ENCODE measurements at regions not wholly inside any gene's neighbourhood (a gene's known extent, or its start where the extent isn't known, plus 50 kb on each side); places are given as distances from the start of the nearest gene placed in this dataset.

DNA sequence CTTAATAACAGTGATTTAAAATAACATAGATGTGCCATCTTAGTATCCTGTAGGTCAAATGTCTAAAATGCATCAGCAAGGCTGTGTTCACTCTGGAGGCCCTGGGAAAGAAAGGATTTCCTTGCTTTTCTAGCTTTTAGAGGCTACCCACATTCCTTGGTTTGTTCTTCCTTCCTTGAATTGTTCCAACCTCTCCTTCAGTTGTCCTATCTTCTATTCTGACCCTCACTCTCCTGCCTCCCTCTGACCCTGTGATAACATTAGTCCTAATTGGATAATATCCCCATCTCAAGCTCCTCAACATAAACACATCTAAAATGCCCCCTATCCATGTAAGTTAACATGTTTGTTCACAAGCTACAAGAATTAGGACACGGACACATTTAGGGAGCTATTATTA, 733.5 kb downstream of the SOCS6 start:
- no peak overlapping the region for H3K4me3 ChIP-seq (ENCODE audit: low read depth in 1 of 2, low read length in 2 of 2)
- H3K9me3 ChIP-seq (ENCODE audit: control insufficient read depth in 1 of 2, low read length in 2 of 2) = no peaks in the 10 kb centered on the region
- H3K27ac ChIP-seq (ENCODE audit: low read length) = no peak overlapping the region
- H3K27me3 ChIP-seq (ENCODE audit: low read depth, low read length) = no peaks in the 10 kb centered on the region
- no peaks in the 10 kb centered on the region for H3K36me3 ChIP-seq (ENCODE audit: control insufficient read depth in 1 of 2, insufficient read depth in 2 of 2, low read length in 2 of 2)
- no peaks in the 10 kb centered on the region for H3K4me1 ChIP-seq (ENCODE audit: control insufficient read depth in 1 of 2, insufficient read depth in 2 of 2, low read length in 2 of 2)

DNA sequence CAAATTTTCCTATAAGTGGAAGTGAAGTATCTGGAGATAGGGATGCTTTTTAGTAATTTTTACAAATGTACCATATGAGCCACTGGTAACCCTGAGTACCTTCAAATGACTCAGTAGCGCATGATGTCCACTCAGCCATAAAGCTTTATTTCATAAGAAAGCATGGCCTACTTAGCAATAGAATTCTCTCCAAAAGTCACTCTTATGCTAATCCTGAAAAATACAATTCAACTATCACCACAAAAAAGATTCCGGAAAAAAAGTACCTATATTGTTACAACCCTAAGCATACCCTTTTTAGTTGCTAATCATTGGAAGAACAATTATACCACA, 732.2 kb downstream of the SOCS6 start:
- Histone ChIP-seq H3K4me1 (ENCODE audit: control insufficient read depth in 1 of 2, insufficient read depth in 2 of 2, low read length in 2 of 2) (no peaks in the 10 kb centered on the region), H3K9me3 (ENCODE audit: control insufficient read depth in 1 of 2, low read length in 2 of 2) (peaks cover 0 to 2% of the 10 kb centered on the region in 2 donors), H3K4me3 (ENCODE audit: low read depth in 1 of 2, low read length in 2 of 2) (no peak overlapping the region), H3K36me3 (ENCODE audit: control insufficient read depth in 1 of 2, insufficient read depth in 2 of 2, low read length in 2 of 2) (no peaks in the 10 kb centered on the region), H3K27me3 (ENCODE audit: low read depth, low read length) (no peaks in the 10 kb centered on the region), H3K27ac (ENCODE audit: low read length) (no peak overlapping the region)

DNA sequence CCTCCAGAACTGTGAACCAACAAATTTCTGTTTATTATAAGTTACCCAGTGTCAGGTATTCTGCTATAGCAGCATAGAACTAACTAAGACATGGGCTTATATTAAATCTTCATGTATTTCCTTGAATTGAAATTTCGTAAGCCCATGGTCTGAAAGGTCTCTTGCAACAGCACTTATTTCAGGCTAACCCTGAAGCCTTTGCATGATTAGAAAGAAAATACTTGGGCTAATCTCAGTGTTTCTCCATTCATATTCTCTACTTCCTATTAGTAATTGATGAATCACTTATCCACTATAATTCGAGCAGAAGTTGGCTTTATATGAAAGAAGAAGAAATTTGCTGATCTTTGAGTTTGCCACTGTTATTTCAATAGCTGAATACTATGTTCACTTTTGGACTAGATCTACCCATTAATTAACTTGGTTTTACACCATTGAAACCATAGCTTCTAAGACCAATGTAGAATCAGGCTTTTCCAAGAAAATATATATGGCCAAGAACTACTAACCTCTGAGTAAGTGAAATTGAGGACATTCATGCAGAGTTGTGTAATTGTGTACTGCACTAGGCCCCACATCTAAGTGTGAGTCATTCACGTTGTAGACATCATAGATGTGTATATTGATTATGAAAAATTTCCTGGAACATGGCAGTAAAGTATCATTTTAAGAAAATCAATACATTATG, 731.6 kb downstream of the SOCS6 start:
- Histone ChIP-seq H3K36me3 (ENCODE audit: control insufficient read depth in 1 of 2, insufficient read depth in 2 of 2, low read length in 2 of 2) (no peaks in the 10 kb centered on the region), H3K9me3 (ENCODE audit: control insufficient read depth in 1 of 2, low read length in 2 of 2) (peaks cover 0 to 2% of the 10 kb centered on the region in 2 donors), H3K27me3 (ENCODE audit: low read depth, low read length) (no peaks in the 10 kb centered on the region), H3K4me3 (ENCODE audit: low read depth in 1 of 2, low read length in 2 of 2) (no peak overlapping the region), H3K27ac (ENCODE audit: low read length) (no peak overlapping the region), H3K4me1 (ENCODE audit: control insufficient read depth in 1 of 2, insufficient read depth in 2 of 2, low read length in 2 of 2) (no peaks in the 10 kb centered on the region)

DNA sequence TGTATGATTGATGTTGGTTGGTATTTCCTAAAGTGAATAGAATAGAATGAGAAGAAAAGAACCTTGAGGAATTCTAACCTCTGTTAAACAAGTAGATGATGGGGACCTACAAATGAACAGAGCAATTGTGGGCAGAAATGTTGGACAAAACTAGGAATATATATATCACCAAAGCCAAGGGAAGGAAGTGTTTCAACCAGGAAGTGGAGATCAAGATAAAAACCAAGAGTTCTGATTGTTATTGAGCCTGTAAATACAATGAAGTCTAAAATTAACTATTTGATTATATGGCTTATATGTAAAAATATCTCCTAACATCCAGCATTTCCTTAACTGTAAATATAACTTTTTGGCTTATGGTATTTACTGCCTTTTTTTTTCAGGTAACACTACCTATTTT, 730.0 kb downstream of the SOCS6 start:
- H3K27me3 ChIP-seq (ENCODE audit: low read depth, low read length) = no peaks in the 10 kb centered on the region
- no peak overlapping the region for H3K27ac ChIP-seq (ENCODE audit: low read length)
- H3K4me3 ChIP-seq (ENCODE audit: low read depth in 1 of 2, low read length in 2 of 2) = no peak overlapping the region
- no peaks in the 10 kb centered on the region for H3K36me3 ChIP-seq (ENCODE audit: control insufficient read depth in 1 of 2, insufficient read depth in 2 of 2, low read length in 2 of 2)
- H3K4me1 ChIP-seq (ENCODE audit: control insufficient read depth in 1 of 2, insufficient read depth in 2 of 2, low read length in 2 of 2) = no peaks in the 10 kb centered on the region
- peaks cover 0 to 2% of the 10 kb centered on the region in 2 donors for H3K9me3 ChIP-seq (ENCODE audit: control insufficient read depth in 1 of 2, low read length in 2 of 2)

GRCh38 chr18:71012789-71013188, 723.9 kb downstream of the SOCS6 start:
- Histone ChIP-seq H3K27ac (ENCODE audit: low read length) (no peak overlapping the region), H3K27me3 (ENCODE audit: low read depth, low read length) (no peaks in the 10 kb centered on the region), H3K4me1 (ENCODE audit: control insufficient read depth in 1 of 2, insufficient read depth in 2 of 2, low read length in 2 of 2) (no peaks in the 10 kb centered on the region), H3K9me3 (ENCODE audit: control insufficient read depth in 1 of 2, low read length in 2 of 2) (peaks cover 0 to 2% of the 10 kb centered on the region in 2 donors), H3K4me3 (ENCODE audit: low read depth in 1 of 2, low read length in 2 of 2) (no peak overlapping the region), H3K36me3 (ENCODE audit: control insufficient read depth in 1 of 2, insufficient read depth in 2 of 2, low read length in 2 of 2) (no peaks in the 10 kb centered on the region)

DNA sequence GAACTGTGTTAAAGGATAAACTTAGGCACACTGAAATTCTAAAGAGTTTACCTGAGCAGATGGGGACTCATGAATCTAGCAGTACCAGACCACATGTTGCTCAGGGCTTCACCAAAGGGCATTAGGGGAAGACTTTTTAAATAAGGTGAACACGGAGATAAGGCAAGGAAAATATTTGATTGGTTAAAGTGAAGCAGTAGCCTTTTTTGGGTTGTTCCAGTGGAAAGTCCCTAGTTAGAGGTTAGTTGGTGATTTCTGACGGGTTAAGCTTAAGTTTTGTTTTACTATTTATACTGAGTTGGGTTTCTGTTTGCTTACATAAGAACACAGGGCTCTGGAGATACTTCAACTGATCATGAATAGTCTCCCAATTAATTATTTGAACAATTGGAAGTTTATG, 722.5 kb downstream of the SOCS6 start:
- no peak overlapping the region for H3K4me3 ChIP-seq (ENCODE audit: low read depth in 1 of 2, low read length in 2 of 2)
- no peaks in the 10 kb centered on the region for H3K27me3 ChIP-seq (ENCODE audit: low read depth, low read length)

GRCh38 chr18:71008257-71008656, 719.4 kb downstream of the SOCS6 start:
- H3K9me3 ChIP-seq (ENCODE audit: control insufficient read depth in 1 of 2, low read length in 2 of 2) = no peaks in the 10 kb centered on the region
- H3K36me3 ChIP-seq (ENCODE audit: control insufficient read depth in 1 of 2, insufficient read depth in 2 of 2, low read length in 2 of 2) = no peaks in the 10 kb centered on the region
- no peaks in the 10 kb centered on the region for H3K4me1 ChIP-seq (ENCODE audit: control insufficient read depth in 1 of 2, insufficient read depth in 2 of 2, low read length in 2 of 2)
- no peaks in the 10 kb centered on the region for H3K27me3 ChIP-seq (ENCODE audit: low read depth, low read length)
- H3K27ac ChIP-seq (ENCODE audit: low read length) = no peak overlapping the region
- no peak overlapping the region for H3K4me3 ChIP-seq (ENCODE audit: low read depth in 1 of 2, low read length in 2 of 2)

More for the DNA sequence above, 722.5 kb downstream of the SOCS6 start:
- H3K4me1 ChIP-seq (ENCODE audit: control insufficient read depth in 1 of 2, insufficient read depth in 2 of 2, low read length in 2 of 2) = no peaks in the 10 kb centered on the region
- no peaks in the 10 kb centered on the region for H3K9me3 ChIP-seq (ENCODE audit: control insufficient read depth in 1 of 2, low read length in 2 of 2)
- H3K27ac ChIP-seq (ENCODE audit: low read length) = no peak overlapping the region
- no peaks in the 10 kb centered on the region for H3K36me3 ChIP-seq (ENCODE audit: control insufficient read depth in 1 of 2, insufficient read depth in 2 of 2, low read length in 2 of 2)

GRCh38 chr18:71001597-71001996, 712.8 kb downstream of the SOCS6 start:
- no peak overlapping the region for H3K4me3 ChIP-seq (ENCODE audit: low read depth in 1 of 2, low read length in 2 of 2)
- no peaks in the 10 kb centered on the region for H3K4me1 ChIP-seq (ENCODE audit: control insufficient read depth in 1 of 2, insufficient read depth in 2 of 2, low read length in 2 of 2)
- no peaks in the 10 kb centered on the region for H3K9me3 ChIP-seq (ENCODE audit: control insufficient read depth in 1 of 2, low read length in 2 of 2)
- H3K27me3 ChIP-seq (ENCODE audit: low read depth, low read length) = no peaks in the 10 kb centered on the region
- no peaks in the 10 kb centered on the region for H3K36me3 ChIP-seq (ENCODE audit: control insufficient read depth in 1 of 2, insufficient read depth in 2 of 2, low read length in 2 of 2)
- no peak overlapping the region for H3K27ac ChIP-seq (ENCODE audit: low read length)

DNA sequence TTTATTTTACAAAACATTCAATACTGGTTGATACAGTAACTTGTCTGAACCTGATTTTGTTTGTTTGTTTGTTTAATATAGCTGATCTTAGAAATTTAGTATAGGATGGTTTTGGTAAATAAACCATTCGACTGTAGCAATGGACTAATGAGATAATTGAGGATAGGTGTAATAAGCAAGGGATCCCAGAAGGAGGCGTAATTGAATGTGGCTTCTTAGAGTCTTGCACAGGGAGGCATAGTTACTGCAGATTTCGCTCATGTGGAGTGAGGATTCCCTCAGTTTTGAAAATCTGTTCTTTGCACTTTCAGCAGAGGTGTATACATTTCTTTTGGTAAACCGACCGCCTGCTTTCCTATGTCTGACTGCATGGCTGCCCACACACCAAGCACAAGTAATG, 709.6 kb downstream of the SOCS6 start:
- no peaks in the 10 kb centered on the region for H3K4me1 ChIP-seq (ENCODE audit: control insufficient read depth in 1 of 2, insufficient read depth in 2 of 2, low read length in 2 of 2)
- no peak overlapping the region for H3K4me3 ChIP-seq (ENCODE audit: low read depth in 1 of 2, low read length in 2 of 2)
- no peaks in the 10 kb centered on the region for H3K36me3 ChIP-seq (ENCODE audit: control insufficient read depth in 1 of 2, insufficient read depth in 2 of 2, low read length in 2 of 2)
- H3K9me3 ChIP-seq (ENCODE audit: control insufficient read depth in 1 of 2, low read length in 2 of 2) = no peaks in the 10 kb centered on the region
- H3K27me3 ChIP-seq (ENCODE audit: low read depth, low read length) = no peaks in the 10 kb centered on the region
- H3K27ac ChIP-seq (ENCODE audit: low read length) = no peak overlapping the region

DNA sequence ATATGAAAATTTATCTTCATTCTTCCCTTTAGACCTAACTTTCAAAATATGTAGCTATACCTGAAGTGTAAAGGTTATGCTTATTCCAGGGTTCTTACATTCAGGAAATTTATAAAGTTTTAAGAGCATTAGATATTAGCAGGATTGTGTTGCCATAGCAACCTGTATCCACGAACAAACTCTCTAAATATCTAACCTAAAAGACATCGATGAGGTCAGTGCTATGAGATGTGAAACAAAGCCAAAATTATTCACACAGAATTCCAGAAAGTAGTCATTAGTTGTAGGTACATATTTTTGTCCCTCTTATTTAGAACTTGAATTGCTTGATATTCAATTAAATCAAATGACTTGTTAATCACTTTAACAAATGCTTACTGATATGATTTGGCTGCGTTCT, 705.3 kb downstream of the SOCS6 start:
- Histone ChIP-seq H3K27ac (ENCODE audit: low read length) (no peak overlapping the region), H3K4me3 (ENCODE audit: low read depth in 1 of 2, low read length in 2 of 2) (no peak overlapping the region), H3K36me3 (ENCODE audit: control insufficient read depth in 1 of 2, insufficient read depth in 2 of 2, low read length in 2 of 2) (no peaks in the 10 kb centered on the region), H3K27me3 (ENCODE audit: low read depth, low read length) (no peaks in the 10 kb centered on the region), H3K4me1 (ENCODE audit: control insufficient read depth in 1 of 2, insufficient read depth in 2 of 2, low read length in 2 of 2) (no peaks in the 10 kb centered on the region), H3K9me3 (ENCODE audit: control insufficient read depth in 1 of 2, low read length in 2 of 2) (no peaks in the 10 kb centered on the region)

GRCh38 chr18:70991577-70991976, 702.7 kb downstream of the SOCS6 start:
- Histone ChIP-seq H3K4me1 (ENCODE audit: control insufficient read depth in 1 of 2, insufficient read depth in 2 of 2, low read length in 2 of 2) (no peaks in the 10 kb centered on the region), H3K27ac (ENCODE audit: low read length) (no peak overlapping the region), H3K9me3 (ENCODE audit: control insufficient read depth in 1 of 2, low read length in 2 of 2) (no peaks in the 10 kb centered on the region), H3K36me3 (ENCODE audit: control insufficient read depth in 1 of 2, insufficient read depth in 2 of 2, low read length in 2 of 2) (no peaks in the 10 kb centered on the region), H3K4me3 (ENCODE audit: low read depth in 1 of 2, low read length in 2 of 2) (no peak overlapping the region), H3K27me3 (ENCODE audit: low read depth, low read length) (no peaks in the 10 kb centered on the region)

- no peak overlapping the region for H3K27ac ChIP-seq (ENCODE audit: low read length)
- no peaks in the 10 kb centered on the region for H3K36me3 ChIP-seq (ENCODE audit: control insufficient read depth in 1 of 2, insufficient read depth in 2 of 2, low read length in 2 of 2)
- H3K27me3 ChIP-seq (ENCODE audit: low read depth, low read length) = no peaks in the 10 kb centered on the region
- no peaks in the 10 kb centered on the region for H3K4me1 ChIP-seq (ENCODE audit: control insufficient read depth in 1 of 2, insufficient read depth in 2 of 2, low read length in 2 of 2)
- H3K9me3 ChIP-seq (ENCODE audit: control insufficient read depth in 1 of 2, low read length in 2 of 2) = peaks cover 0 to 5% of the 10 kb centered on the region in 2 donors
- no peak overlapping the region for H3K4me3 ChIP-seq (ENCODE audit: low read depth in 1 of 2, low read length in 2 of 2)
Observed at GRCh38 chr18:70985948-70986347, 697.1 kb downstream of the SOCS6 start.
